ENCODE measurements at regions not wholly inside any gene's neighbourhood (a gene's known extent, or its start where the extent isn't known, plus 50 kb on each side); places are given as distances from the start of the nearest gene placed in this dataset.
"Not testable (repeated sequence)": the region's sequence is repeated elsewhere in the genome, so short reads cannot be mapped to it uniquely, and the experiment has no call there.

GRCh38 chr5:177929618-177930017 is 66.4 kb downstream of the PROP1 start:
- not testable (repeated sequence) for TF ChIP-seq EZH2 (IDR thresholded peaks at IDR 0.05); POLR2AphosphoS5 (IDR thresholded peaks at IDR 0.05; ENCODE audit: borderline replicate concordance, low read depth, low read length)

All from SK-N-MC (cell line).